Cardiac muscle cell (in vitro differentiated cells and primary cell): ENCODE measurements at regions not wholly inside any gene's neighbourhood (a gene's known extent, or its start where the extent isn't known, plus 50 kb on each side); places are given as distances from the start of the nearest gene placed in this dataset.
"Not testable (repeated sequence)": the region's sequence is repeated elsewhere in the genome, so short reads cannot be mapped to it uniquely, and the experiment has no call there.

Experiments used
- DNase-seq, 2 donors: peaks; one replicate each; pipeline versions ENCODE4 v3.0.0 to v3.0.0-alpha.2; 2010 to 2017; ENCODE audit warnings: low read depth in 1 of 2, low spot score in 1 of 2
- H3K27ac ChIP-seq: fragments of 200-600 bp; sonication (generic); 2 replicates; pipeline ENCODE4 v1.5.1; 2016
- H3K27me3 ChIP-seq: fragments of 200-600 bp; sonication (generic); 2 replicates; pipeline ENCODE4 v1.6.0; 2016; ENCODE audit warnings: control low read depth
- H3K36me3 ChIP-seq: fragments of 200-600 bp; sonication (generic); 2 replicates; pipeline ENCODE4 v1.5.1; 2016; ENCODE audit warnings: control low read depth
- H3K4me1 ChIP-seq: fragments of 200-600 bp; sonication (generic); 2 replicates; pipeline ENCODE4 v1.8.1; 2017; ENCODE audit warnings: low read depth, mild to moderate bottlenecking, mixed run types
- H3K4me3 ChIP-seq: fragments of 200-600 bp; sonication (generic); 2 replicates; pipeline ENCODE4 v1.5.1; 2016; ENCODE audit warnings: mild to moderate bottlenecking
- H3K9me3 ChIP-seq: fragments of 200-600 bp; sonication (generic); 2 replicates; pipeline ENCODE4 v1.5.1; 2017; ENCODE audit warnings: low read depth, mild to moderate bottlenecking, control low read depth
- TF ChIP-seq, protein P1 (sequence below): IDR thresholded peaks from 2 replicates; pipeline ENCODE4 v1.5.1; 2012; ENCODE audit warnings: low read depth, mild to moderate bottlenecking, low read length

GRCh38 chr6:115765966-115766365 lies 294.7 kb downstream of the FRK start:
- Histone ChIP-seq H3K4me3 (no peak overlapping the region), H3K27ac (no peak overlapping the region), H3K9me3 (no peaks in the 10 kb centered on the region), H3K27me3 (no peaks in the 10 kb centered on the region), H3K4me1 (no peaks in the 10 kb centered on the region), H3K36me3 (no peaks in the 10 kb centered on the region)
- no peak for DNase-seq
- TF ChIP-seq, protein P1, sequence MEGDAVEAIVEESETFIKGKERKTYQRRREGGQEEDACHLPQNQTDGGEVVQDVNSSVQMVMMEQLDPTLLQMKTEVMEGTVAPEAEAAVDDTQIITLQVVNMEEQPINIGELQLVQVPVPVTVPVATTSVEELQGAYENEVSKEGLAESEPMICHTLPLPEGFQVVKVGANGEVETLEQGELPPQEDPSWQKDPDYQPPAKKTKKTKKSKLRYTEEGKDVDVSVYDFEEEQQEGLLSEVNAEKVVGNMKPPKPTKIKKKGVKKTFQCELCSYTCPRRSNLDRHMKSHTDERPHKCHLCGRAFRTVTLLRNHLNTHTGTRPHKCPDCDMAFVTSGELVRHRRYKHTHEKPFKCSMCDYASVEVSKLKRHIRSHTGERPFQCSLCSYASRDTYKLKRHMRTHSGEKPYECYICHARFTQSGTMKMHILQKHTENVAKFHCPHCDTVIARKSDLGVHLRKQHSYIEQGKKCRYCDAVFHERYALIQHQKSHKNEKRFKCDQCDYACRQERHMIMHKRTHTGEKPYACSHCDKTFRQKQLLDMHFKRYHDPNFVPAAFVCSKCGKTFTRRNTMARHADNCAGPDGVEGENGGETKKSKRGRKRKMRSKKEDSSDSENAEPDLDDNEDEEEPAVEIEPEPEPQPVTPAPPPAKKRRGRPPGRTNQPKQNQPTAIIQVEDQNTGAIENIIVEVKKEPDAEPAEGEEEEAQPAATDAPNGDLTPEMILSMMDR = no peak

GRCh38 chr6:115759051-115759450 lies 301.6 kb downstream of the FRK start:
- Histone ChIP-seq H3K4me3 (no peak overlapping the region), H3K36me3 (no peaks in the 10 kb centered on the region), H3K27ac (no peak overlapping the region), H3K27me3 (no peaks in the 10 kb centered on the region), H3K4me1 (peaks cover 12% of the 10 kb centered on the region), H3K9me3 (no peaks in the 10 kb centered on the region)
- TF ChIP-seq, protein P1 = no peak
- DNase-seq = no peak

GRCh38 chr6:115753446-115753845 lies 307.2 kb downstream of the FRK start:
- H3K36me3 ChIP-seq = no peaks in the 10 kb centered on the region
- TF ChIP-seq, protein P1 = no peak
- H3K4me1 ChIP-seq = no peaks in the 10 kb centered on the region
- DNase-seq = no peak
- no peak overlapping the region for H3K27ac ChIP-seq
- H3K9me3 ChIP-seq = no peaks in the 10 kb centered on the region
- H3K27me3 ChIP-seq = no peaks in the 10 kb centered on the region
- H3K4me3 ChIP-seq = no peak overlapping the region

GRCh38 chr6:115750946-115751345 lies 309.7 kb downstream of the FRK start:
- no peaks in the 10 kb centered on the region for H3K27me3 ChIP-seq
- no peaks in the 10 kb centered on the region for H3K4me1 ChIP-seq
- no peak overlapping the region for H3K27ac ChIP-seq
- TF ChIP-seq, protein P1 = no peak
- no peaks in the 10 kb centered on the region for H3K36me3 ChIP-seq
- DNase-seq = no peak
- no peak overlapping the region for H3K4me3 ChIP-seq
- H3K9me3 ChIP-seq = no peaks in the 10 kb centered on the region

GRCh38 chr6:115750292-115750691 lies 310.4 kb downstream of the FRK start:
- H3K36me3 ChIP-seq = no peaks in the 10 kb centered on the region
- DNase-seq = no peak
- TF ChIP-seq, protein P1 = no peak
- H3K4me1 ChIP-seq = no peaks in the 10 kb centered on the region
- H3K9me3 ChIP-seq = no peaks in the 10 kb centered on the region
- H3K4me3 ChIP-seq = no peak overlapping the region
- no peaks in the 10 kb centered on the region for H3K27me3 ChIP-seq
- H3K27ac ChIP-seq = no peak overlapping the region

GRCh38 chr6:115747719-115748118 lies 313.0 kb downstream of the FRK start:
- TF ChIP-seq, protein P1 = no peak
- no peak for DNase-seq
- H3K9me3 ChIP-seq = no peaks in the 10 kb centered on the region
- H3K36me3 ChIP-seq = no peaks in the 10 kb centered on the region
- no peak overlapping the region for H3K27ac ChIP-seq
- H3K4me3 ChIP-seq = no peak overlapping the region
- no peaks in the 10 kb centered on the region for H3K4me1 ChIP-seq
- H3K27me3 ChIP-seq = no peaks in the 10 kb centered on the region

DNA sequence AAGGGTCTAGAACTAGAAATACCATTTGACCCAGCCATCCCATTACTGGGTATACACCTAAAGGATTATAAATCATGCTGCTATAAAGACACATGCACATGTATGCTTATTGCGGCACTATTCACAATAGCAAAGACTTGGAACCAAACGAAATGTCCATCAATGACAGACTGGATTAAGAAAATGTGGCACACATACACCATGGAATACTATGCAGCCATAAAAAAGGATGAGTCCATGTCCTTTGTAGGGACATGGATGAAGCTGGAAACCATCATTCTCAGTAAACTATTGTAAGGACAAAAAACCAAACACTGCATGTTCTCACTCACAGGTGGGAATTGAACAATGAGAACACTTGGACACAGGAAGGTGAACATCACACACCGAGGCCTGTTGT lies 314.1 kb downstream of the FRK start:
- not testable (repeated sequence) for H3K36me3 ChIP-seq, H3K4me3 ChIP-seq

More for the DNA sequence above, 314.1 kb downstream of the FRK start:
- not testable (repeated sequence) for DNase-seq, H3K4me1 ChIP-seq, H3K27me3 ChIP-seq, H3K9me3 ChIP-seq, H3K27ac ChIP-seq
